Skeletal muscle satellite cell (primary cell): ENCODE measurements at regions not wholly inside any gene's neighbourhood (a gene's known extent, or its start where the extent isn't known, plus 50 kb on each side); places are given as distances from the start of the nearest gene placed in this dataset.

Experiments
- H3K27me3 ChIP-seq: 2 replicates; pipeline ENCODE4 v1.7.0; 2013; ENCODE audit warnings: low read length; ENCODE audit not compliant: control insufficient read depth, insufficient read depth
- H3K36me3 ChIP-seq: 2 replicates; pipeline ENCODE4 v1.7.0; 2013; ENCODE audit warnings: mild to moderate bottlenecking, control low read depth, low read length; ENCODE audit not compliant: insufficient read depth
- H3K4me1 ChIP-seq: 2 replicates; pipeline ENCODE4 v1.7.0; 2013; ENCODE audit warnings: low read length; ENCODE audit not compliant: control insufficient read depth, insufficient read depth
- H3K4me2 ChIP-seq: 2 replicates; pipeline ENCODE4 v1.7.0; 2013; ENCODE audit warnings: mild to moderate bottlenecking, low read length
- H3K4me3 ChIP-seq: 2 replicates; pipeline ENCODE4 v1.7.0; 2013; ENCODE audit warnings: low read length
- H3K9ac ChIP-seq: 2 replicates; pipeline ENCODE4 v1.7.0; 2013; ENCODE audit warnings: mild to moderate bottlenecking, low read depth, low read length, moderate library complexity
- H3K9me3 ChIP-seq: replicated peaks from 2 replicates; pipeline ENCODE4 v1.7.0; 2013; ENCODE audit warnings: mild to moderate bottlenecking, control low read depth, low read length

DNA sequence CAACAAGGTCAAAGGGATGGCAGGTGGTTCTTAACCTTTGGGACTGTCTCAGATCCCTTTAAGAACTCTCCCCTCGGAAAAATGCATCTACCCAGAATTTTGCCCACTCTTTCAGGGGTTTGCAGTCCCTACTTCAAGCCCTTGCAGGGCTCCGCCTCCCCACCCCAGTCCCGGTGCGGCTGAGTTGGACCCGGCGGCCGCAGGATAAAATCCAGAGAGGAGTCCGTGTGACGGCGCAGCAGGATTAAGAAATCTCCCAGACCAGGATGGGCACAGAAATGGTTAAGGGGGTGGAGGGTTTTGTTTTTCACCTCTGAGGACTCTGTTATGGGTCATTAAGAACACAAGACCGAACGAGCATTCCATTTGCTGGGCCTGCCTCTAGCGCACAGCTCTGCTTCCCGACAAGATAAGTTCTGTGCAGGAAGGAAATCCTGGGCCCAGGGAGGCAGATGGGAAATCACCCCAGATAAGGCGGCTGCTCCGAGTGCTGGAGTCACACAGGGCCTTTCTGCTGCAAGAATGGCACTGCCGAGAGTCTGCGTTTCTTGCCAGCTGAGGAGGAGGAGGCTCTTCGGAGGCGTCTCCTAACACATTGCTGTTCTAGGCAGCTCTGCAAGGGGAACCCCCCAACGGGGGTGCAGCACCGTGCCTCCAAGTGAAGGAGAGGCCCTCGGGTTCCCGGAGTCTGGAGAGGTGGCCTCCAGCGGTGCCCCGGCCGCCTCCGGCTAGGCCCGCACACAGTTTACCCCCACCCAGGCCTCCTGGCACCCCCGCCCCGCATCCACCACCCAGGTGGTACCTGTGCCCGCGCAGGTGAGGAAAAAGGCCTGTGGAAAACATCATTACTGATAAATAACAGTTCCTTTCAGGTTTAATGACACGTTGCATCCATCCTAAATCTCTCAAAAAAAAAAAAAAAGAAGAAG is 277.6 kb downstream of the BCOR start:
- H3K9me3 ChIP-seq = no peaks in the 10 kb centered on the region
- H3K4me2 ChIP-seq = peak overlapping the region; percentile 77
- no peak overlapping the region for H3K9ac ChIP-seq
- H3K27me3 ChIP-seq = no peaks in the 10 kb centered on the region
- peaks cover 24% of the 10 kb centered on the region for H3K4me1 ChIP-seq
- no peak overlapping the region for H3K4me3 ChIP-seq
- no peaks in the 10 kb centered on the region for H3K36me3 ChIP-seq

DNA sequence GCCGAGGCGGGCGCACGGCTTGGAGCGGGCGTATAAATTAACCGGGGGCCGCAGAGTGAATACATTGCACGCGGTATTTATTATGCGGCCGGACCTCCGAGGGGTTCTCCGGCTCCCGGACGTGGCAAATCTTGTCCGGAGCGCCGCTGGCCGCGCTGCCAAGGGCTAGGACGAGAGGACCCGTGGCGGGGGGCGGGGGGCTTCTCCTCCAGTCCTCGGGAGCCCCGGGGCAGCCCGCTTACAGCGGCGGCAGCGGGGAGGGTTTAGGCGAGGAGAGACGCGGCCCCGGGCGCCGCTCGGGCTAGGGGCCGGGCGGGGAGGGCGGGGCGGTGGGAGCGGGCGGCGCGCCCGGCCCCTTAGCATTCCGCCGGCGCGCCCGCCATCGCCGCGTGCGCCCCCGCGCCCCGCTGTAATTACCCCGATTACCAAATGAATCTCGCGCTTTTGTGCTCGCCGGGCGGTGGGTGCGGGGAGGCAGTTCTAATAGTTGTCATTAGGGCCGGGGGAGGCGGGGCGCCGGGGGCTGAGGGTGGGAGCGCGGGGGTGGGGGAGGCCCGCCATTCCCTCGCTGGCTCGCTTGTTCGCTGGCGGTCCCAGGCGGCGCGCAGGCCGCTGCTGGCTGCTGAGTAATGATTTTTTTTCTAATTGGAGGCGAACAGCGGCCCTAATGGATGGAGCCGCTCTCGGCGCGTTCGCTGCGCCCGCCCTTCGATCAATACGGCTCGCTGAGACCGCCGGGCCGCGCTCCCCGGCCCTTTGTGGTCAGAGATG is 276.6 kb downstream of the BCOR start:
- Histone ChIP-seq H3K4me1 (peaks cover 24% of the 10 kb centered on the region), H3K4me2 (peak overlapping the region; percentile 77), H3K27me3 (no peaks in the 10 kb centered on the region), H3K9ac (peak overlapping the region; percentile 59), H3K4me3 (peak overlapping the region; percentile 58), H3K36me3 (no peaks in the 10 kb centered on the region), H3K9me3 (no peaks in the 10 kb centered on the region)

DNA sequence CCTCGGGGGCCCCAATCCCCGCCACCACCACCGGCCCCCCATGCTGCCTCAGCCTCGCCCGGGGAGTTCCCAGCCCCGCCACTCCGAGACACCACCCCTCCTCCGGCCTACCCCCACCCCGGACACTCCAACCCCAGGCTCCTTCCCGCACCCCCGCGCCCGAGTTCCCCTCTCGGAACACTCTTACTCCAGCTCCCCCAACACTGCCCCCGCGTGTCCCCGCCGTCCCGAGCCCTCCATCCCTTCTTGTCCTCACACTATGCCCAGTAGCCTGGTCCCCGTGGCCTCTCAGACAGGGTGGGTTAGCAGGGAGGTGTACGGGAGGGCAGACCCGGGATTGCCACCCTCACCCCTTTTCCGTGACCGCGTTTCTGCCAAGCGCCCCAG is 276.1 kb downstream of the BCOR start:
- no peaks in the 10 kb centered on the region for H3K36me3 ChIP-seq
- H3K4me3 ChIP-seq = peak overlapping the region; percentile 58
- no peaks in the 10 kb centered on the region for H3K27me3 ChIP-seq

DNA sequence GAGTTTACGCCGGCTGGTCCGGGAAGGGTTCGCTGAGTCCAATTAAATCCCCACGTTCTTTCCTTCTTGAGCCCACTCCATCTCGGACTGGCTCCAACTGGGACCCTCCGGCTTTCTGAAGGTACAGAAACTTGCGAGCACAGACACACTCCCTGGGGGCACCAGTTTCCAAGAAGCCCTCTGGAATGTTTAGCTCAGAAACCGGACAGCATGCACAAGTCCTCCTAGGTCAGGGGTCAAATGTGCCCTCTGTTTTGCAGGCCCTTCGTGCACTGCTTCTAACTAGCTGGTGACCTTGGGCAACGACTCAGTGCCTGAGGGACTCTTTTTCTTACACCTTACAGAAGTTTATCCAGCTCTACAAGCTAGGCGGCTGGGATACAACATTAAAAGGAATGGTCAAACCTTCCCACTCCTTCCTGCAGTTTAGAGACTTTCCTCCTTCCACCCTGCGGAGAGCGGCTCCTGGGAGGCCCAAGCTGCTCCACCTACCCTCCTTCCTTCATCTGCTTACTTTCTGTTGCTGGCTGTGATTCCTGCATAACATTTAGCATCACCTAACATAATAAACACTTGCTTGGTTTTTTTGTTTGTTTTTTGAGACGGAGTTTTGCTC is 275.5 kb downstream of the BCOR start:
- no peaks in the 10 kb centered on the region for H3K27me3 ChIP-seq
- H3K4me2 ChIP-seq = no peak overlapping the region
- no peaks in the 10 kb centered on the region for H3K36me3 ChIP-seq
- H3K4me3 ChIP-seq = no peak overlapping the region
- no peaks in the 10 kb centered on the region for H3K9me3 ChIP-seq
- peaks cover 16% of the 10 kb centered on the region for H3K4me1 ChIP-seq
- H3K9ac ChIP-seq = no peak overlapping the region

More for the DNA sequence above, 276.1 kb downstream of the BCOR start:
- Histone ChIP-seq H3K4me2 (peak overlapping the region; percentile 59), H3K4me1 (peaks cover 21% of the 10 kb centered on the region), H3K9ac (no peak overlapping the region), H3K9me3 (no peaks in the 10 kb centered on the region)

DNA sequence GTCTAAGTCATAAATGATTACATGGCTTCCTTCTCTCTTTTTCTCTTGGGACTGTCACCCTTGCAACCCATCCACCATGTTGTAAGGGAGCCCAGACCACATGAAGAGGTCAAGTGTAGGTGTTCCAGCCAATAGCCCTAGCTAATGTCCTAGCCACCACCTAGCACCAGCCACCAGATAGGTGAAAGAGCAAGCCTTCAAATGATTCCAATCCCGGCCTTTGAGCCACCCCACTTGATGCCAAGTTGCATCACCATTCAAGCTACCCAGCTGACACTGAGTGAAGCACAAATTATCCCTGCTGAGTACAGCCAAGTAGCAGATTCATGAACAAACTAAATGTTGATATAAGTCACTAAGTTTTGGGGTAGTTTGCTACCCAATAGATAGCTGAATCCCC is 274.3 kb downstream of the BCOR start:
- no peak overlapping the region for H3K9ac ChIP-seq
- no peak overlapping the region for H3K4me3 ChIP-seq
- no peaks in the 10 kb centered on the region for H3K36me3 ChIP-seq
- no peaks in the 10 kb centered on the region for H3K9me3 ChIP-seq
- peaks cover 4% of the 10 kb centered on the region for H3K4me1 ChIP-seq
- H3K27me3 ChIP-seq = no peaks in the 10 kb centered on the region
- no peak overlapping the region for H3K4me2 ChIP-seq

DNA sequence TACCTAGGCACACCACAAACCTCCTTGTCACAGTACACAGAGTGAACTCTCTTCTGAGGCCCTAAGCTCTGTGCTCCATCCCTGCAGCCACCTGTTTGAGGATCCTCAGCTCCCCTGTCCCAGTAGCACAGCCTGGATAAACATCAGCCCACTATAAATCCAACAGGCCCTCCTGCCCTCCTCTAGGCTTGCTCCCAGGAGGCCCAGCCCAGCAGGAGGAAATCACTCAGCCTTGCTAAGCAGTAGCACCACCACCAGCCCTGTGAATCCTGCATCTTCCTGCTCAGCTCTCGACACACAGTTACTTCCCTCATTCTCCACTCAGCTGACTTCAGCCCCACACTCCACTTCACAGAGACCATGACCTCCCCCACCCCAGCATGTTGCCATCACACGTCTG is 273.9 kb downstream of the BCOR start:
- no peak overlapping the region for H3K4me3 ChIP-seq

DNA sequence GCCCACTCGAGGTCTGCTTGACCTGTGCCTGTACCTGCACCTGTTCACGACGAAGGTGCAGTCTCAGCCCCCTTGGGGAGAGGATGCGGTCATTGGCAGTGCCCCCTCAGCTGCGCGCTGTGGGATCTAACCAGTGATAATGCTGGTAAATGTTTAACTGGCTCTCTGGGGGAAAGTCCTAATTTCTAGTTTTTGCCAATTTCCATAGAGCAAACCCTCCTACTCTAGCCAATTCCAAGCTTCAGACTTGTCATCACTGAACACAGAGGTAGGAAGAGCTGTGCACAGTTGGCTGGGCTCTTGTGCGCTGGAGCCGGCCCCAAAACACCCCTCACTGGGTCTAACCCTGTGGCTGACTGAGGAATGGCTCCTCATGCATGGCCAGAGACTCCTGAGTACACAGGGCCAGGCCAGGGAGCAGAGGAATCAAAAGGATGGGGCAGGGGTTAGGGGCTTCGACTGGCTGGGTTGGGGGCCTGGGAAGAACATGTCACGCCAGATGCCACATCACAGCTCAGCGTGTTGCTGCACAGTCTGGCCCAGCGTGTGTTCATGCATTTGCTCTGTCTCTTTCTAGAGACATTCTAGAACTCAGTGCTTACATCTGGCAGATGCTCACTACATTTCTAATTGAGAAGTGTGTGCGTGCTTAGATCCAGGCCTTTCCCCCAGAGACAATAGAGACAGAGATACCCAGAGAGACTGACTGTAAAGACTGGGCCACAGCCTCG is 270.8 kb downstream of the BCOR start:
- H3K9me3 ChIP-seq = no peaks in the 10 kb centered on the region
- H3K27me3 ChIP-seq = no peaks in the 10 kb centered on the region
- H3K4me1 ChIP-seq = no peaks in the 10 kb centered on the region
- no peak overlapping the region for H3K4me3 ChIP-seq
- no peaks in the 10 kb centered on the region for H3K36me3 ChIP-seq
- no peak overlapping the region for H3K4me2 ChIP-seq
- H3K9ac ChIP-seq = no peak overlapping the region

More for the DNA sequence above, 273.9 kb downstream of the BCOR start:
- Histone ChIP-seq H3K4me1 (peaks cover 3% of the 10 kb centered on the region), H3K9me3 (no peaks in the 10 kb centered on the region), H3K4me2 (no peak overlapping the region), H3K27me3 (no peaks in the 10 kb centered on the region), H3K36me3 (no peaks in the 10 kb centered on the region), H3K9ac (no peak overlapping the region)

DNA sequence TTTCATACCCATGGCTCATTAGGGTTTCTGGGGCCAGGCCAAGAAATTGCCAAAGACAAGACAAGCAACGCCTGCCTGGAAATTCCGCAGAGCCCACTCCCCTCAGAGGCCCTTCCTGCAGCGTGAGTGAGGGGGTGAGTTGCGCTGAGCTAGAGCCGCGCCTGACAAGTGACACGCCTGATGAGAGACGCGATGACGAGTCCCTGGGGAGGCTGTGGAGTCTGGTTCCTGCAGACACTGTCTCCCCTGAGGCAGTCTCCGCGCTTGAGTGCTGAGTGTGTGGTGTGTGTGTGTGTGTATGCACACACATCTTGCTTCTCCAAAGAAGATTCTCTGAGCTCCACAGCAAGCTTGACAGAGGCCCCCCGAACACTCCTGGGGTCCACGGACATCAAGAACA is 269.8 kb downstream of the BCOR start:
- Histone ChIP-seq H3K4me3 (no peak overlapping the region), H3K27me3 (no peaks in the 10 kb centered on the region), H3K9ac (no peak overlapping the region), H3K4me2 (no peak overlapping the region), H3K36me3 (no peaks in the 10 kb centered on the region), H3K4me1 (no peaks in the 10 kb centered on the region), H3K9me3 (no peaks in the 10 kb centered on the region)

DNA sequence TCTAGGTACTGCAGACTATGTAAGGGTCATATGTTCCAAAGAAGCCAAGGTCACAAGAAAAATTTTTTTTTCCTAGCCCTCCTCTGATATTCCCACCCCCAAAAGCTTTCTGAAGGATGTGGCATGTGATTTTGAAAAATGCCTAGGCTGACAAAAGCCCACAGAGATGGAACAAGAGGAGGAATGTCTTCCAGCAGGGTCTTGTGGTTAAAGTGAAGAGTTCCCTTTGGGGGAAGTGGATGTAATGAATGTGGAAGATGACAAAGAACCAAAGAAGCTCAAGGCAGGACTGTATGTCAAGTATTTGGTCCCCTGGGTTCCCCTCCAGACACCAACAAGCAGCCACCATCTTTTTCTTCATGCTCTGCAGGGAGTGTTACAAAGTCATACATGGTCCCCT is 268.8 kb downstream of the BCOR start:
- Histone ChIP-seq H3K4me1 (no peaks in the 10 kb centered on the region), H3K9me3 (no peaks in the 10 kb centered on the region), H3K36me3 (no peaks in the 10 kb centered on the region), H3K4me3 (no peak overlapping the region), H3K9ac (no peak overlapping the region), H3K4me2 (no peak overlapping the region), H3K27me3 (no peaks in the 10 kb centered on the region)

DNA sequence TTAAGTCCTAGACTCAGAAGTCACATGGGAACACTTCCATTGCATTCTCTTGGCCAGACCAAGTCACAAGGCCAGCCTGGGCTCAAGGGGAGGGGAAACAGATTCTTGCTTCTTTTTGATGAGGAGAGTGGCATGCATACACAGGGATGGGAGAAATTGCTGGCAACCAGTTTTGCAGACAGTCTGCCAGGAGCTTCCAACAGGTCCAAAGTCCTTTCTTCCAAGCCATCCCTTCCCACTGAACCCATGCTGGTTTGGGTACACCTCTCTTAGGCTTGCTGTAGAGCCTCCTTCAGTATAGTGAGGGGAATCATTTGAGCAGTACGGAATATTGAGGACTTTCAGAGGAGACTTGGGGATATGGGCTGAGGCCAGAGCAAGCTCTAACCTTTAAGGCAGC is 267.8 kb downstream of the BCOR start:
- H3K9me3 ChIP-seq = no peaks in the 10 kb centered on the region
- no peaks in the 10 kb centered on the region for H3K36me3 ChIP-seq
- H3K9ac ChIP-seq = no peak overlapping the region
- no peak overlapping the region for H3K4me2 ChIP-seq
- no peaks in the 10 kb centered on the region for H3K27me3 ChIP-seq
- H3K4me1 ChIP-seq = no peaks in the 10 kb centered on the region
- H3K4me3 ChIP-seq = no peak overlapping the region

DNA sequence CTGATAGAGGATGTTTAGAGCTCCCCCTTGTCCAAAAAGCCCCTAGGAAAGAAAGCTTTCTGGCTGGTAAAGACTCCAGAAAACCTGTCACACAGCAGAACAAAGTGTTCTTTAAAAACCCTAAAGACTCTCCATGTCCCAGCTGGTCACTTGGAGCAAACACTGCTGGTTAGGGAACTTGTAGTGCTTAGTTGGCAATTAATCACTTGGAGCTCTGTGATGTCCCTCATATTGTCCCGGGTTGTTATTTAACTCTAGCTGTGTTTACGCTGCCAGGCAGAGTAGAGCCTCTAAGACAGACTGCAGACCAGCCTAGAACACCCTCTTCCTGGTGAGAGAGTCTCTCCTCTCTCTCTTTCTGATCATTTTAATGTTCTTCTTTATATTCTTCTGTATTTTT is 267.3 kb downstream of the BCOR start:
- no peak overlapping the region for H3K9ac ChIP-seq
- H3K4me3 ChIP-seq = no peak overlapping the region
- no peaks in the 10 kb centered on the region for H3K4me1 ChIP-seq
- H3K4me2 ChIP-seq = no peak overlapping the region
- no peaks in the 10 kb centered on the region for H3K27me3 ChIP-seq
- H3K9me3 ChIP-seq = no peaks in the 10 kb centered on the region
- no peaks in the 10 kb centered on the region for H3K36me3 ChIP-seq
